PFSK-1 (cell line): ENCODE measurements at regions not wholly inside any gene's neighbourhood (a gene's known extent, or its start where the extent isn't known, plus 50 kb on each side); places are given as distances from the start of the nearest gene placed in this dataset.

Experiments used
- FOXP2 ChIP-seq: optimal IDR thresholded peaks from 2 replicates; pipeline ENCODE3; 2011; ENCODE audit warnings: borderline replicate concordance, control low read depth, inconsistent platforms; ENCODE audit not compliant: insufficient read depth; ENCODE audit errors: extremely low read length, extremely low read depth
- POLR2AphosphoS5 ChIP-seq: IDR thresholded peaks from 2 replicates; pipeline ENCODE4 v1.6.1; 2012; ENCODE audit warnings: low read depth, mild to moderate bottlenecking, control low read depth, low read length, moderate library complexity
- SIN3A ChIP-seq: IDR thresholded peaks from 2 replicates; pipeline ENCODE4 v1.6.1; 2012; ENCODE audit warnings: mild to moderate bottlenecking, low read length, moderate library complexity, borderline replicate concordance; ENCODE audit not compliant: insufficient read depth
- TAF1 ChIP-seq: IDR thresholded peaks from 2 replicates; pipeline ENCODE4 v1.6.1; 2012; ENCODE audit warnings: low read length, control low read depth, borderline replicate concordance; ENCODE audit not compliant: insufficient read depth
- TF ChIP-seq, protein P1 (sequence below), 2 experiments: IDR thresholded peaks; 2 replicates each; pipeline versions ENCODE4 v1.6.1 to v1.8.0; 2011 to 2012; ENCODE audit warnings: low read depth in 2 of 2, low read length in 2 of 2, control low read depth in 1 of 2, inconsistent platforms in 1 of 2, mild to moderate bottlenecking in 1 of 2, moderate library complexity in 1 of 2; ENCODE audit not compliant: insufficient read depth in 1 of 2

DNA sequence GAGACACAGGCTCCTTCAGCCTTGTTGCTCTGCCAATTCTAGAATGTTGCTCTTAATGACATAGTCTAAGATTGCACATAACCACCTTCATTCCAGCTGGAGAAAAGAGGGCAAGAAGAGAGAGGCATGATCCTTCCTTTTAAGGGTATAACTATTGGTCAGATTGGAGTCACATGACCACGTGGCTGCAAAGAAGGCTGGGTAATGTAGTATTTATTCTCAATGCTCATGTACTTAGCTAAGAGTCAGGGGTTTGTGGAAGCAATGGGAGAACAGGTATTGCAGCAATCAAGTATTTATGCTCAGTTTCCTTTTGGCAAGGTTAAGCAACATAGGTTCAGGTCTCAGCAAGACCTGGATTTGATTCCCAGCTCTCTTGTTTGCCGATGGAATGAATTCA is 298.8 kb upstream of the TBX3 start:
- no peak for TF ChIP-seq FOXP2
- TF ChIP-seq, protein P1, sequence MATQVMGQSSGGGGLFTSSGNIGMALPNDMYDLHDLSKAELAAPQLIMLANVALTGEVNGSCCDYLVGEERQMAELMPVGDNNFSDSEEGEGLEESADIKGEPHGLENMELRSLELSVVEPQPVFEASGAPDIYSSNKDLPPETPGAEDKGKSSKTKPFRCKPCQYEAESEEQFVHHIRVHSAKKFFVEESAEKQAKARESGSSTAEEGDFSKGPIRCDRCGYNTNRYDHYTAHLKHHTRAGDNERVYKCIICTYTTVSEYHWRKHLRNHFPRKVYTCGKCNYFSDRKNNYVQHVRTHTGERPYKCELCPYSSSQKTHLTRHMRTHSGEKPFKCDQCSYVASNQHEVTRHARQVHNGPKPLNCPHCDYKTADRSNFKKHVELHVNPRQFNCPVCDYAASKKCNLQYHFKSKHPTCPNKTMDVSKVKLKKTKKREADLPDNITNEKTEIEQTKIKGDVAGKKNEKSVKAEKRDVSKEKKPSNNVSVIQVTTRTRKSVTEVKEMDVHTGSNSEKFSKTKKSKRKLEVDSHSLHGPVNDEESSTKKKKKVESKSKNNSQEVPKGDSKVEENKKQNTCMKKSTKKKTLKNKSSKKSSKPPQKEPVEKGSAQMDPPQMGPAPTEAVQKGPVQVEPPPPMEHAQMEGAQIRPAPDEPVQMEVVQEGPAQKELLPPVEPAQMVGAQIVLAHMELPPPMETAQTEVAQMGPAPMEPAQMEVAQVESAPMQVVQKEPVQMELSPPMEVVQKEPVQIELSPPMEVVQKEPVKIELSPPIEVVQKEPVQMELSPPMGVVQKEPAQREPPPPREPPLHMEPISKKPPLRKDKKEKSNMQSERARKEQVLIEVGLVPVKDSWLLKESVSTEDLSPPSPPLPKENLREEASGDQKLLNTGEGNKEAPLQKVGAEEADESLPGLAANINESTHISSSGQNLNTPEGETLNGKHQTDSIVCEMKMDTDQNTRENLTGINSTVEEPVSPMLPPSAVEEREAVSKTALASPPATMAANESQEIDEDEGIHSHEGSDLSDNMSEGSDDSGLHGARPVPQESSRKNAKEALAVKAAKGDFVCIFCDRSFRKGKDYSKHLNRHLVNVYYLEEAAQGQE (IDR thresholded peaks at IDR 0.05; ENCODE audit: insufficient read depth in 1 of 2, low read depth in 2 of 2, low read length in 2 of 2) = no peak
- TF ChIP-seq TAF1 = no peak
- TF ChIP-seq POLR2AphosphoS5 = no peak
- TF ChIP-seq SIN3A = no peak

DNA sequence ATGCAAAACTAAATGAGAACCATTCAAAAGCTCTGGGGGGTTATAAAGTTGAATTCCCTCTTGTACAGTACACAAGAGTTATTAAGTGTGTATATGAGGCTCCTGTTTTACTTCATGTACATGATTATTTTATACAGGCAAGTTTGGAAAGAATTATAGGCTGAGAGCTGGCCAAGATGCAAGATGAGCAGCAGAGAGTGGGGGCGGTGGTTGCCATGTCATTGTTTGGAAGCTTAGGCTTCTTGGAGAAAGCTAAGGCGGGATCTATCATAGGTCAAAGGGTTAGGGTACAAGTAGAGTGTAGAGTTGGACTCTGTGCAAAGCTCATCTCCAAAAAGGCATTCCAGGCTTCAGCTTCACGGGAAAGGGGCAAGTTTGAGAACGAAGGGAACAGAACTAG is 297.1 kb upstream of the TBX3 start:
- TF ChIP-seq FOXP2 (no peak), SIN3A (no peak), TAF1 (no peak), POLR2AphosphoS5 (no peak)
- TF ChIP-seq, protein P1 (IDR thresholded peaks at IDR 0.05; ENCODE audit: insufficient read depth in 1 of 2, low read depth in 2 of 2, low read length in 2 of 2) = no peak

DNA sequence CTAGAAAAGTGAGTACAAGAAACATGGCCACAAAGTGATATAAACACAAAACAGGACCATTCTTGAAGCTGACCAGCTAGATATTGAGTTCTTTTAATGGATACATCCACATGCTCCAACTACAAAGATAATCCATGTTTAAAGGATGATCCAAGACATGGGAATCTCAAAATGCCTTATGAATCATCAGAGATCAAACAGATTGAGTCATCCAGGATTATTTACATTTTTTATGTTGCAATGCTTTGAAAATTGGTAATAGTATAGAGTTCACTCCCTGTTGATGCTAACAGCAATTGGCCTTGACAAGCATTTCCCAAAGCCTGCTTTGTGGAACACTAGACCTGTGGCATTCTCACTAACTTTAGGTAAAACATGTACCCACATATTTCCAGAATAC is 293.0 kb upstream of the TBX3 start:
- TF ChIP-seq SIN3A (no peak), FOXP2 (no peak), POLR2AphosphoS5 (no peak), TAF1 (no peak)
- TF ChIP-seq, protein P1 (IDR thresholded peaks at IDR 0.05; ENCODE audit: insufficient read depth in 1 of 2, low read depth in 2 of 2, low read length in 2 of 2) = no peak

DNA sequence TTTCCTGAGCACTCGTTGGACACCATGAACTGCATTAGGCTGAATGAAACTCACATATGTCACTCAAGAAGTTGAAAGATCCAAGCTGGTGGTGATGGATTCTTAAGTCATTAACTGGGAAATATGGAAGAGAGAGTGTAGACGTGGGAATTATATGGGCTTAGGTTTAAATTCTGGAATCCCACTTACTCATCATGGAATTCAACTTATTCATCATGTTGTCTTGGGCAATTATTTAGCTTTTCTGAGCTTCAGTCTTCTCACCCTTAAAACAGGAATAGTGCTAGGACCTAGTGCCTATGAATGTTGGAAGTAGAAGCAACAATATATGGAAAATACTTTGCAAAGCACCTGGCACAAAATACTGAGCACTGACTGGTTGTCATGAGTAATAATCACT is 292.4 kb upstream of the TBX3 start:
- TF ChIP-seq FOXP2 (no peak), SIN3A (no peak), POLR2AphosphoS5 (no peak), TAF1 (no peak)
- TF ChIP-seq, protein P1 (IDR thresholded peaks at IDR 0.05; ENCODE audit: insufficient read depth in 1 of 2, low read depth in 2 of 2, low read length in 2 of 2) = no peak
